HepG2 (cell line): ENCODE measurements at regions not wholly inside any gene's neighbourhood (a gene's known extent, or its start where the extent isn't known, plus 50 kb on each side); places are given as distances from the start of the nearest gene placed in this dataset.

Source experiments
- ATAC-seq: fragments of 200-7000 bp; cut with Tn5 transposase; 3 replicates; pipeline ENCODE4 v1.9.1; 2020; ENCODE audit warnings: mild to moderate bottlenecking, moderate library complexity
- BruUV-seq: library from RNA; stranded (reverse); fragments of 400-500 nt; replicated peaks from 2 replicates; lab custom pipeline; 2021; lab: Mats Ljungman, UMichigan
- CTCF ChIA-PET: fragments of 300-600 bp; formaldehyde crosslinking; extraction: SDS; loops from one replicate; lab custom pipeline; 2021; ENCODE audit warnings: low total read pairs, inconsistent platforms, low intra/inter-chr PET ratio; lab: Yijun Ruan, JAX
- POLR2A ChIA-PET: fragments of 350-600 bp; sonication (Branson Sonifier 250); formaldehyde crosslinking; loops from one replicate; lab custom pipeline; 2020; ENCODE audit warnings: antibody characterized with exemption, inconsistent platforms; lab: Yijun Ruan, JAX
- DNase-seq: peaks from one replicate; pipeline ENCODE4 v3.0.0-alpha.2; 2015; ENCODE audit warnings: low spot score
- FAIRE-seq: peaks from 3 replicates; lab custom pipeline; 2011; peaks lifted over from hg19 to GRCh38; lab: Jason Lieb, UNC
- H2AFZ ChIP-seq: one replicate; pipeline ENCODE4 v1.6.1; 2011; ENCODE audit warnings: low read length, inconsistent platforms
- H3K27ac ChIP-seq: fragments of 300-600 bp; 3 replicates; pipeline ENCODE4 v1.8.0; 2011; ENCODE audit warnings: mixed run types, mild to moderate bottlenecking, mixed read lengths, low read length, inconsistent platforms; ENCODE audit not compliant: insufficient read depth; ENCODE audit errors: extremely low read length
- H3K27me3 ChIP-seq, 2 experiments: fragments of 200-600 bp in 1 of 2; 2 replicates in 1 of 2; 3 replicates in 1 of 2; pipeline versions ENCODE4 v1.6.0 to v1.8.0; 2011; ENCODE audit warnings: low read length in 2 of 2, mild to moderate bottlenecking in 2 of 2, moderate library complexity in 2 of 2, inconsistent platforms in 1 of 2; ENCODE audit not compliant: insufficient read depth in 2 of 2, control insufficient read depth in 1 of 2
- H3K36me3 ChIP-seq, 2 experiments: fragments of 200-600 bp in 1 of 2; replicated peaks in 1 of 2; 2 replicates in 1 of 2; 3 replicates in 1 of 2; pipeline versions ENCODE4 v1.5.1 to v1.8.0; 2011; ENCODE audit warnings: low read length in 2 of 2, inconsistent platforms in 1 of 2; ENCODE audit not compliant: insufficient read depth in 2 of 2, control insufficient read depth in 1 of 2
- H3K4me1 ChIP-seq: 2 replicates; pipeline ENCODE4 v1.5.1; 2012; ENCODE audit warnings: low read length, inconsistent platforms; ENCODE audit not compliant: insufficient read depth
- H3K4me2 ChIP-seq: 2 replicates; pipeline ENCODE4 v1.6.0; 2011; ENCODE audit warnings: low read depth, low read length, inconsistent platforms
- H3K4me3 ChIP-seq, 3 experiments: fragments of 200-600 bp in 1 of 3; sonication (generic), shearing (Covaris generic) in 1 of 3; replicated peaks in 1 of 3; 2 replicates each; pipeline ENCODE4 v1.5.1; 2011 to 2016; ENCODE audit warnings: low read length in 3 of 3, inconsistent platforms in 2 of 3, low read depth in 2 of 3, mild to moderate bottlenecking in 2 of 3, control low read depth in 1 of 3, mixed read lengths in 1 of 3; ENCODE audit not compliant: insufficient read depth in 1 of 3
- H3K79me2 ChIP-seq: one replicate; pipeline ENCODE4 v1.6.1; 2011; ENCODE audit warnings: low read length, inconsistent platforms; ENCODE audit not compliant: insufficient read depth
- H3K9ac ChIP-seq: 2 replicates; pipeline ENCODE4 v1.6.0; 2011; ENCODE audit warnings: mild to moderate bottlenecking, low read depth, low read length, inconsistent platforms; ENCODE audit not compliant: insufficient read depth
- H3K9me3 ChIP-seq: 2 replicates; pipeline ENCODE4 v1.5.1; 2012; ENCODE audit warnings: mild to moderate bottlenecking, low read length
- H4K20me1 ChIP-seq: 2 replicates; pipeline ENCODE4 v1.6.0; 2011; ENCODE audit warnings: inconsistent platforms, mild to moderate bottlenecking, low read length, moderate library complexity; ENCODE audit not compliant: insufficient read depth
- FOSL2 ChIP-seq: sonication (generic); formaldehyde crosslinking; IDR thresholded peaks from 2 replicates; pipeline ENCODE4 v1.4.0; 2020; ENCODE audit warnings: missing genetic modification reagents
- HHEX ChIP-seq: IDR thresholded peaks from 2 replicates; pipeline ENCODE4 v1.6.1; 2016; ENCODE audit warnings: control low read depth
- KAT2B ChIP-seq: fragments of 150-350 bp; IDR thresholded peaks from 2 replicates; pipeline ENCODE4 v1.6.1; 2014; ENCODE audit warnings: low read depth, low read length, borderline replicate concordance
- NFATC3 ChIP-seq: sonication (generic); formaldehyde crosslinking; IDR thresholded peaks from 2 replicates; pipeline ENCODE4 v1.5.1; 2020; ENCODE audit warnings: mild to moderate bottlenecking, missing genetic modification reagents
- NR2F1 ChIP-seq, 2 experiments: fragments of 450-650 bp in 1 of 2; formaldehyde crosslinking in 1 of 2; IDR thresholded peaks; 2 replicates each; pipeline versions ENCODE4 v1.5.0 to v1.6.1; 2016 to 2020; ENCODE audit warnings: mild to moderate bottlenecking in 1 of 2, missing compliant biosample characterization in 1 of 2, missing genetic modification reagents in 1 of 2, moderate library complexity in 1 of 2
- RCOR2 ChIP-seq: IDR thresholded peaks from 2 replicates; pipeline ENCODE4 v1.6.1; 2016; ENCODE audit warnings: missing biosample characterization, missing genetic modification reagents
- SALL1 ChIP-seq: sonication (generic); formaldehyde crosslinking; IDR thresholded peaks from 2 replicates; pipeline ENCODE4 v1.8.0; 2022; ENCODE audit warnings: mild to moderate bottlenecking, missing genetic modification reagents
- STAT6 ChIP-seq: sonication (generic); formaldehyde crosslinking; IDR thresholded peaks from 2 replicates; pipeline ENCODE4 v1.4.0; 2020; ENCODE audit warnings: missing genetic modification reagents, mild to moderate bottlenecking, borderline replicate concordance
- ZMYM3 ChIP-seq: sonication (generic); formaldehyde crosslinking; IDR thresholded peaks from 2 replicates; pipeline ENCODE4 v1.5.1; 2020; ENCODE audit warnings: mild to moderate bottlenecking, missing genetic modification reagents
- ZNF770 ChIP-seq: sonication (generic); formaldehyde crosslinking; IDR thresholded peaks from 2 replicates; pipeline ENCODE4 v1.5.0; 2020; ENCODE audit warnings: mild to moderate bottlenecking, missing genetic modification reagents
- ZNF790 ChIP-seq: sonication (generic); formaldehyde crosslinking; IDR thresholded peaks from 2 replicates; pipeline ENCODE4 v1.8.0; 2022; ENCODE audit warnings: missing genetic modification reagents, mild to moderate bottlenecking, borderline replicate concordance
- WGBS: methylation state at CpG from one replicate; pipeline ENCODE4 v1.1.6; 2017; ENCODE audit warnings: low lambda C conversion rate; 5-methylcytosine and 5-hydroxymethylcytosine counted together
- in situ Hi-C: cut with HindIII; loops from 2 replicates; pipeline ENCODE4 v1.10.0; 2017; ENCODE audit warnings: low pct_unique_long_range_greater_than_20kb; ENCODE audit not compliant: extremely low pct_ligation_motif_present
- intact Hi-C: fragments of 100-400 bp; cut with micrococcal nuclease; formaldehyde crosslinking; loops from one replicate; pipeline ENCODE4 v1.10.0; 2022; ENCODE audit not compliant: unreplicated experiment

GRCh38 chr2:41859615-41860514 is 188.0 kb upstream of the PKDCC start:
- intact Hi-C loops, result no loop called here
- H3K9me3 ChIP-seq, result no peaks in the 10 kb centered on the region
- no peaks in the 10 kb centered on the region for H4K20me1 ChIP-seq
- no peak overlapping the region for H3K9ac ChIP-seq
- no peak overlapping the region for H3K27ac ChIP-seq
- POLR2A ChIA-PET, result interaction anchor here (1.2 to 1.3 kb wide), 2 partner anchors 12 to 232 kb away, joined by 4 to 6 read pairs; no protein-coding TSS in a partner anchor
- no peak for FAIRE-seq
- no TSS peak for BruUV-seq
- peak; percentile 60; the same call in 2 of the 3 replicates for ATAC-seq
- in situ Hi-C loops, result loop anchor here (25.0 kb wide), 3 partner anchors 327 to 802 kb away; partner anchors contain the start of gene COX7A2L
- H3K79me2 ChIP-seq, result no peaks in the 10 kb centered on the region
- no peak overlapping the region for H3K4me3 ChIP-seq
- no peaks in the 10 kb centered on the region for H3K36me3 ChIP-seq
- H3K27me3 ChIP-seq, result 0 out of 5 replicates have a peak, but pooled peaks cover 0 to 12% of the 10 kb centered on the region in 2 experiments
- DNase-seq, result no peak
- peak overlapping the region; percentile 23; the same call in 1 of the 2 replicates for H3K4me2 ChIP-seq
- peaks cover 14% of the 10 kb centered on the region for H3K4me1 ChIP-seq
- CTCF ChIA-PET, result interaction anchor here (1.2 kb wide), 1 partner anchor 10 kb away, joined by 4 read pairs; no protein-coding TSS in a partner anchor
- TF ChIP-seq NR2F1 (CRISPR knock-in tag; IDR thresholded peaks at IDR 0.05) (0 out of 4 replicates have a peak, but pooled peaks of 1 of the 2 experiments have one; percentile 35), SALL1 (peak; percentile 56), STAT6 (CRISPR knock-in tag) (no peak), NFATC3 (CRISPR knock-in tag) (no peak), ZNF770 (peak; percentile 89), ZNF790 (0 out of 2 replicates have a peak, but pooled peaks have one; percentile 27), KAT2B (no peak), FOSL2 (CRISPR knock-in tag) (peak; percentile 72), RCOR2 (CRISPR knock-in tag) (0 out of 2 replicates have a peak, but pooled peaks have one; percentile 47), ZMYM3 (CRISPR knock-in tag) (peak; percentile 62; the same call in 1 of the 2 replicates), HHEX (CRISPR knock-in tag) (no peak)
- H2AFZ ChIP-seq, result no peak overlapping the region
- WGBS, result 7% methylated on average over 9 of the region's 9 CpGs
